T-helper 1 cell (primary cell): ENCODE measurements at regions not wholly inside any gene's neighbourhood (a gene's known extent, or its start where the extent isn't known, plus 50 kb on each side); places are given as distances from the start of the nearest gene placed in this dataset.
A peak's percentile ranks its signal among the peaks of the same experiment; 100 is the strongest.

Experiments used
- DNase-seq, 5 donors: peaks; one replicate each; pipeline ENCODE4 v3.0.0-alpha.2; 2012 to 2020

- no peak for DNase-seq
Observed at GRCh38 chr7:106480616-106481031, 180.3 kb downstream of the CCDC71L start.

- peak in 1 of 5 donors; percentile 9 for DNase-seq
Observed at GRCh38 chr7:106480161-106480579, 180.8 kb downstream of the CCDC71L start.

- DNase-seq = no peak
Observed at GRCh38 chr7:106476751-106477150, 184.2 kb downstream of the CCDC71L start.

- no peak for DNase-seq
Observed at GRCh38 chr7:106472741-106473140, 188.0 kb upstream of the NAMPT start.

- no peak for DNase-seq
Observed at GRCh38 chr7:106471686-106472440, 187.1 kb upstream of the NAMPT start.

GRCh38 chr7:106471021-106471420 lies 186.2 kb upstream of the NAMPT start:
- no peak for DNase-seq

GRCh38 chr7:106466867-106467266 lies 182.1 kb upstream of the NAMPT start:
- DNase-seq = no peak

- DNase-seq = no peak
Observed at GRCh38 chr7:106465704-106466468, 181.1 kb upstream of the NAMPT start.

GRCh38 chr7:106464651-106465050 lies 179.9 kb upstream of the NAMPT start:
- DNase-seq = no peak

- DNase-seq = no peak
Observed at GRCh38 chr7:106463851-106464611, 179.2 kb upstream of the NAMPT start.

GRCh38 chr7:106462914-106463482 lies 178.2 kb upstream of the NAMPT start:
- DNase-seq = no peak

GRCh38 chr7:106462365-106462859 lies 177.6 kb upstream of the NAMPT start:
- peak in 1 of 5 donors; percentile 53 for DNase-seq

- no peak for DNase-seq
Observed at GRCh38 chr7:106460792-106461254, 176.0 kb upstream of the NAMPT start.

- DNase-seq = no peak
Observed at GRCh38 chr7:106459397-106460072, 174.8 kb upstream of the NAMPT start.

- no peak for DNase-seq
Observed at GRCh38 chr7:106457678-106458077, 172.9 kb upstream of the NAMPT start.

- DNase-seq = no peak
Observed at GRCh38 chr7:106456329-106456728, 171.5 kb upstream of the NAMPT start.

- DNase-seq = no peak
Observed at GRCh38 chr7:106452031-106452851, 167.5 kb upstream of the NAMPT start.

GRCh38 chr7:106451171-106451570 lies 166.4 kb upstream of the NAMPT start:
- no peak for DNase-seq

GRCh38 chr7:106450716-106451115 lies 165.9 kb upstream of the NAMPT start:
- DNase-seq = no peak

- no peak for DNase-seq
Observed at GRCh38 chr7:106448992-106449859, 164.4 kb upstream of the NAMPT start.
